HG03064 (cell line): ENCODE measurements at regions not wholly inside any gene's neighbourhood (a gene's known extent, or its start where the extent isn't known, plus 50 kb on each side); places are given as distances from the start of the nearest gene placed in this dataset.
"Not testable (repeated sequence)": the region's sequence is repeated elsewhere in the genome, so short reads cannot be mapped to it uniquely, and the experiment has no call there.

Source experiments
- ATAC-seq: cut with Tn5 transposase; IDR thresholded peaks from one replicate; pipeline ENCODE4 v1.9.1; 2021; ENCODE audit warnings: low read depth; ENCODE audit not compliant: unreplicated experiment

GRCh38 chrX:43333543-43333942, 322.6 kb upstream of the MAOA start:
- no peak for ATAC-seq

GRCh38 chrX:43345166-43345565, 310.9 kb upstream of the MAOA start:
- ATAC-seq, result no peak

DNA sequence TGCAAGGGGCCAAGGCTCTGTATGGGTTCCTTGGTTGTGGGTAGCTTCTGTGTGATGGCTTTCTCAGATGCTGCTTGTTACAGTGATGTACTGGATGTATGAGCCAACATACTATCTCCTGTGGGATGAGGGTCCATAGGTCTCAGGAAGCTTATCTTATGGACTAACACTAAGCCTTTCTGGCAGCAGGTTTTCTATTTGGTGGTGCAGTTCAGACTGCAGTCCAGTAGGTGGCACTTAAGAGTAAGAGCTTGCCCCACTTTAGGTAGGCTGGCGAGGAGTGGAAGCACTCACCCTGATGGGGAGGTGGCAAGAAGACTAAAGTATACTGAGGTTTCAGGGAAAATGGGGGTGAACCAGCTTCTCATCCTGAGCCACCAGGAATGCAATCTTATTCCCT, 306.7 kb upstream of the MAOA start:
- ATAC-seq, result peak; percentile 63

DNA sequence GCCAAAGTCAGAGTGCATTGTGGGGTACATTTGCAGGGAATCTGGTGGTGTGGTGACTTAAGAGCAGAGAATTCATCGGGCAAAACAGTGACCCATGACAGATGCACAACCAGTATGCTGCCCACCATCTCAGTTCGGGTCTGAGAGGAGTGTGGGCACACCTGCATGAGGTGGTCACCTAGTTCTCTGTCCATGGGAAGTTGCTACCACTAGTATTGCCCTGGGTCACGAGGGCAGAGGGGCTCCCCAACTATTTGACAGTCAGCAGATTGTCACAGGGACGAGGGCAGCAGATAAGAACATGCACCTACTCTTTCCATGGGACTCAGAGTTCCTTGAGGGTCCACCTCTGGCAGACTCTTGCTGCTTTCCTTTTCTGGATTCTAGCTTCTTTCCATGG, 305.2 kb upstream of the MAOA start:
- no peak for ATAC-seq

- no peak for ATAC-seq
Measured at GRCh38 chrX:43357741-43358140, 298.4 kb upstream of the MAOA start.

- ATAC-seq, result no peak
Measured at GRCh38 chrX:43373032-43373431, 283.1 kb upstream of the MAOA start.

DNA sequence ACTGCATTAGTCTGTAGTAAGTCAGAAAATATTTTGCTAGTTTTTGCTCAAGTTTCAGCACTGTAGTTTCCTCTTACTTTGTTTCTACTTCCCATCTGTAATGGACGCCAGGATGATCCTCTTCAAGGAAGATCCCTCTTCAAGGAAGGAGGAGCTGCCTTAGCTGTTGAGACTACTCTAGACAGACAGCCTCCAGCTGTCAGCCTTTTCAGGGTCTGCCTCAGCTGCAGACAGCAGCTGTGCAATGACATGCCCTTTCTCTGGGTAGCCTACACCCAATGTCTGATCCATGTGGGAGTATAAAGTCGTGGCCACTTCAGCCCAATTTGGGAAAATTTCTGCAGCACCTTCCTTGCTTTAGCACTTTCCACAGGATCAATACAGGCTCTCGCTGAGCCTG, 281.0 kb upstream of the MAOA start:
- ATAC-seq, result no peak

DNA sequence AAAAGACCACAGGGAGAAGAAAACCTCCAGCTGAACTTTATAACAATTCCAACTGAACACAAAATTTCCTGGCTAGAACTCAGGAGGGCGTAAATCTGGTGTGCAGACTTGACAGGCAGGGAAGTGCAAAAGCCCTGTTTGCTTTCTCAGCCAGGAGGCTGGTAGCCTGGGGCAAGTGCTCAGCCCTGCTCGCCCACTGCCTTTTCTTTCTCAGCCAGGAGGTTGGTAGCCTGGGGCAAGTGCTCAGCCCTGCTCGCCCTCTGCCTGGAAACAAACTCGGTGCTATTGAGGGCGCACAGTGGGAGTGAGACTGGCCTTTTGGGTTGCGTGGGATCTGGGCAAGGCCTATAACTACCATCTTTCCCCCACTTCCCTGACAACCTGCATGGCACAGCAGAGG, 275.4 kb upstream of the MAOA start:
- no peak for ATAC-seq

- no peak for ATAC-seq
Measured at GRCh38 chrX:43386875-43387274, 269.2 kb upstream of the MAOA start.

GRCh38 chrX:43405191-43405590, 250.9 kb upstream of the MAOA start:
- no peak for ATAC-seq

- ATAC-seq, result no peak
Measured at GRCh38 chrX:43423876-43424275, 232.2 kb upstream of the MAOA start.

DNA sequence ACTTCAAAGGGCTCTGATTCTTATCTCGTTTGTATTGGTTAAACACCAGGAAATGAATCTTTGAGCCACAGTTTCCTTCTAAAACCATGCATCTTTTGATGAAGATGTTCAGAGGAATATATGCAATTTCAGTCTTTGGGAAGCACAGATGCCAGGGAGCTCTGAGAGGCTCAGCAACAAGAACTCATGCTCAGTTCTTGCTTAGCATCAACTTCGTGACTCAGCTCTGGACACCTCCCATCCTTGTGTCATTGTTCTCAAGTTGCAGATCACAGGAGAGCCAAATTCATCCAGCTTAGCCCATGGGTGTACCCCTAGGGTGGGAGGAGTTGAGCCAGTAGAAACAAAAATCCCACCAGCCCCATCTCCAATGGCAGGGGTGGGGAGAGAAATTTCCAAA, 219.6 kb upstream of the MAOA start:
- no peak for ATAC-seq

DNA sequence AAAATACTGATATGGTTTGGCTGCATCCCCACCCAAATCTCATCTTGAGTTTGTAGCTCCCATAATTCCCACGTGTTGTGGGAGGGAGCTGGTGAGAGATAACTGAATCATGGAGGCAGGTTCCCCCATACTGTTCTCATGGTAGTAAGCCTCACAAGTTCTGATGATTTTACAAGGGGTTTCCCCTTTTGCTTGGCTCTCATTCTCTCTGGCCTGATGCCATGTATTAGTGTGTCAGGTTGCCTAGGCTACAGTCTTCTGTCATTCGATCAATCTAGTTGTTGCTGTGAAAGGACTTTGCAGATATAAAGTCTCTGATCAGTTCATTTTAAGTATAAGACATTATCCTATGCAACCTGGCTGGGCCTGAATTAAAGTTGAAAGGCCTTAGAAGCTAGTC, 209.3 kb upstream of the MAOA start:
- ATAC-seq, result no peak

DNA sequence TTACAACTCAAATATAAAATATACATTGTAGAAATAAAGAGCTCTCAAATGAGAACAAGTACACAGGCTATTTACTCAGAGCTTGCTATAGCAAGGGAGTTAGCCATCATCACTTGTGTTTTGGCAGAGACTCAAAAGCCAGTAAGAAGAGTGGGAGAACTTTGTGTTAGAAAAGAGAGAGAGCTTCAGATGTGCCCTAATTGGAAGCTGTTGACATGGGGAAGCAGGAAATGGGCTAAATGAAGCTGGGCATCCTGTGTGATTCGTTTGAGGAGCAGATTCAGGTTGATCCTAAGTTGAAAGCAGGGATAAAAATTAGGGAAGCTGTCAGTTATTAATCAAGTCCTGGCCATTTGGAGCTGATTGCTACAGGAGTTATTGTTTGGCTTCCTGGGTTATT, 207.4 kb upstream of the MAOA start:
- no peak for ATAC-seq

- no peak for ATAC-seq
Measured at GRCh38 chrX:43450355-43450754, 205.7 kb upstream of the MAOA start.

GRCh38 chrX:43451976-43452686, 204.0 kb upstream of the MAOA start:
- not testable (repeated sequence) for ATAC-seq

DNA sequence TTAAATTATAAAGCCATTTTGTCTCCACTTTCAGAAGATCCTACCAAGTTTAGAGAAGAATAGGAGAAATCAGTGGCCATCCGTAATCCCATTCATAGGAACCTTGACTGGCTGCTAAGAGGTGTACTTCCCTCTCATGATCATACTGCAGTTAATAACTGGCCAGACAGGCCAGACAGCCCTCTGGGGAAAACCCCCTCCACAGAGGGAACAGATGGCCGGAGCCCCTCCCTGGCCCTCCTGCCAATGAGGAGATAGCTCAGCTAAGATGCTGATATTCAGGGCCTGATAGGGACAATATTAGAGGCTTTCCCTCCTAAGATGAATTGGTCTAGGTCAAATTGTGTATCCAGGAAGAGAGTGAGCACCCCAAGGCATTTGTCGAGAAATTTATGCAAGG, 200.0 kb upstream of the MAOA start:
- ATAC-seq, result no peak

- no peak for ATAC-seq
Measured at GRCh38 chrX:43456906-43457305, 199.2 kb upstream of the MAOA start.

GRCh38 chrX:43467608-43468234, 188.4 kb upstream of the MAOA start:
- no peak for ATAC-seq

DNA sequence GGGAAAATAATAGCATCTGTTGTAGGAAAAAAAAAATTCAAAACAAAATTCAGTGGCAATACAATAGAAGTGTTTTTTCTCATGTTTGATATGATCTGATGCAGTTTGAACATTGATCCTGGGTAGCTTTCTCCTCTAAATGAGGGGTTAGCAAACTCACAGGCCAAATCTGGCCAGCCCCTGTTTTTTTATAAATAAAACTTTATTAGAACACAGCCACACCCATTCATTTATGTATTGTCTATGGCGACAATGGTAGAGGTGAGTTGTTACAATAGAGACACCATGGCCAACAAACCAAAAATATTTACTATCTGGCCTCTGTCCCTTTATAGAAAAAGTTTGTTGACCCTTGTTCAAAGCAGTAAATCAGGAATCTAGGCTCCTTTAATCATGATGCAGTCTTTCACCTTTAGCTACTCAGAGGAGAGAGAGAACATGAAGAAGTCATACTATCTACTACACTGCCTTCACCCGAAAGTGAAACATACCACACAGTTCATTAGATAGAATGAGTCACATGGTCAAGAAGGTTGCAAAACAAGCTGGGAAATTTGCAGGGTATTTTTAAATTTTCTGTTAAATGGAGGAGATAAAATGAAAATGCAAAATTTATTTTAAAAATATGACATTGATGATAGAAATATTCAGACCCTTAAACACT, 186.6 kb upstream of the MAOA start:
- no peak for ATAC-seq

- ATAC-seq, result no peak
Measured at GRCh38 chrX:43474321-43474720, 181.8 kb upstream of the MAOA start.

- no peak for ATAC-seq
Measured at GRCh38 chrX:43479070-43479469, 177.0 kb upstream of the MAOA start.
